ENCODE measurements at regions not wholly inside any gene's neighbourhood (a gene's known extent, or its start where the extent isn't known, plus 50 kb on each side); places are given as distances from the start of the nearest gene placed in this dataset.

GRCh38 chr4:11132478-11132877 lies 296.2 kb downstream of the HS3ST1 start:
- FAIRE-seq, result no peak
- DNase-seq (ENCODE audit: insufficient read length, low spot score), result no peak

GRCh38 chr4:11131491-11131890 lies 297.2 kb downstream of the HS3ST1 start:
- no peak for FAIRE-seq
- no peak for DNase-seq (ENCODE audit: insufficient read length, low spot score)

GRCh38 chr4:11130195-11130970 lies 298.3 kb downstream of the HS3ST1 start:
- FAIRE-seq (no peak), DNase-seq (ENCODE audit: insufficient read length, low spot score) (no peak)

DNA sequence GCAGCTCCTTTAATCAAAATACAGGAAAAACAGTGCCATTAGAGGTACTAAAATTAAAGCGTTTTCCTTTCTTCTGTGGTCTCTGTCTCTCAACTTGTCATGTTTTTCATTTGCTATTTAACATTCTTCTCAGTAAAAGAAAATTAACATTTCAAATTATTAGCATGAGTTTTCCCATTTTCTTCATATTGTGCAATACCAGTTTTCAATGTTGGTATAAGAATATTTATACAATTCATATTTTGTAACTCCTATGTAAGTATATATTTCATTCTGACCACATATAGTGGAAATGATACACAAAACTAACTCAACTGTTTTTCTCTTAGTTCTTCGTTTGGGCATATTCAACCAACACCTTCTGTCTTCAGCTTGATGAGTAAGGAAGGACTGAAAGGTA lies 308.3 kb downstream of the HS3ST1 start:
- no peak for FAIRE-seq
- no peak for DNase-seq (ENCODE audit: insufficient read length, low spot score)

DNA sequence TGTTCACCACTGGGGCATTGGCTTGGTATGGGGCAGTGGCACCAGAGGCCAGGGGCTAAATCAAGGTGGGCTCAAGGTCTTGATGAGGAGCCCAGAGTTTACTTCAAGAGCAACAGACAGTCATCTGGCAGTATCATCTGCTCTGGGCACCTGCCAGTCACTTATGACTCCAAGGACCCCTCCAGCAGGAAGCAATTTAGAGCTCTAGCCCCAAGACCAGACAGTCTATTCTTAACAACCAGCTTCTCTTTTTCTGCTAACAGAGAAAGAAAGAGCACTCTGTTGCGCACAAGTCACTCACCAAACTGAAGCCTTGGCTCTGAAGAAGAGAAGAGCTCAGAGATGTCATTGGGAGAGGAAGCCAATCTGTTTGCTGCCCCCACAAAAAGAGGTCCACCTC lies 309.2 kb downstream of the HS3ST1 start:
- no peak for DNase-seq (ENCODE audit: insufficient read length, low spot score)
- FAIRE-seq, result no peak

DNA sequence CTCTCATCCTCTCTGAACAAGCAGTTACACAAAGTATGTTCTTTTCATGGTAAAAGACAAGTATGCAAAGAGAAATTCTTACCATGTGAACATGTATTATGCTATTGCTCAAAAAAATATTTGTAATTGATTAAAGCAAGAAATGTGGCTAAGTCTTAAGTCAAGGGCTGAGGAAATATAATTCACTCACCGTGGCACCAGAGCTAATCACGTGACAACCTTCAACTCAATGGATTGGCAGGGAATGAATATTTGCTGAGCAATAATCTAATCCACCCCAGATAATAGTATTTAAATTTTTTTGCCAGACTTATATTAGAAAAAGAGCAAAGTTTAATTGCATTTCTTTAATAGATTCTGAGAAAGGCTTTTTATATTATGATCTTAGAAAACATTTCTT lies 310.2 kb downstream of the HS3ST1 start:
- FAIRE-seq, result no peak
- DNase-seq (ENCODE audit: insufficient read length, low spot score), result no peak

- DNase-seq (ENCODE audit: insufficient read length, low spot score), result no peak
- FAIRE-seq, result no peak
These were observed 311.8 kb downstream of the HS3ST1 start for GRCh38 chr4:11116940-11117339.

- no peak for DNase-seq (ENCODE audit: insufficient read length, low spot score)
- no peak for FAIRE-seq
These were observed 316.8 kb downstream of the HS3ST1 start for GRCh38 chr4:11111876-11112275.

DNA sequence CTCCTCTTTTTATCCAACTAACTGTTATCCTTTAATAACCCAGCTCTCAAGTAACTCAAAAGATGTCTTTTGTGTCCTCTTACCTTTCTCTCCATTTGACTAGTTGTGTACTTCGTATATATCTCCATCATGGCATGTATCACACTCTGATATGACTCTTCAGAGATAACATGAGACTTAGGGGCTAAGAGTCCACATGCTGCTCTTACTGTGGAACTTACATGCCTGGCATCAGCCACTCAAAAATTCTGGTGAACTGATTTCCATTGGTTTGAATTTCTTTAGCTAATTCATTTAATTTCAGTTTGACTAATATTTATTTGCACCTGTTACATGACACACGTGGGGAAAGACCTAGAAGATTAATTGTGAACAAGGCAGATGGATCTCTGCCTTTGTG lies 317.3 kb downstream of the HS3ST1 start:
- DNase-seq (ENCODE audit: insufficient read length, low spot score) (no peak), FAIRE-seq (no peak)

DNA sequence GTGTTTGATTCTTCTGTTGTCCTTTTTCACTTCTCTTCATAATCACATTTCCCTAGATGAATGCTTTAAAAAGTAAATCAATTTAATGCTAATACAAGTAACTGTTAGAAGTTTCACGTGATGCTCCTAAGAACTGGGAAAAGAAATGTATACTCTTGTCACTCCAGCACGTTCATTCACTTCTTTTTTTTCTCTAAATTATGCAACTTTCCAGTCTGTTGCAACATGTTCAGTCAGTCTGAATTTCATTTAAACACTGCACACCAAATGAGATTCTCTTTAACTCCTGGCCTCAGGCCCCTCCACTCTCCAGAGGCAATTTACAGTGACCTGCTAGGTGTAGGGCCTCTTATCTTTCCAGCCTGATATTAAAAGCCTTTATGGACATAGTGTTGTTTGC lies 321.9 kb downstream of the HS3ST1 start:
- DNase-seq (ENCODE audit: insufficient read length, low spot score) (no peak), FAIRE-seq (no peak)

GRCh38 chr4:11106190-11106589 lies 322.5 kb downstream of the HS3ST1 start:
- no peak for DNase-seq (ENCODE audit: insufficient read length, low spot score)
- no peak for FAIRE-seq

DNA sequence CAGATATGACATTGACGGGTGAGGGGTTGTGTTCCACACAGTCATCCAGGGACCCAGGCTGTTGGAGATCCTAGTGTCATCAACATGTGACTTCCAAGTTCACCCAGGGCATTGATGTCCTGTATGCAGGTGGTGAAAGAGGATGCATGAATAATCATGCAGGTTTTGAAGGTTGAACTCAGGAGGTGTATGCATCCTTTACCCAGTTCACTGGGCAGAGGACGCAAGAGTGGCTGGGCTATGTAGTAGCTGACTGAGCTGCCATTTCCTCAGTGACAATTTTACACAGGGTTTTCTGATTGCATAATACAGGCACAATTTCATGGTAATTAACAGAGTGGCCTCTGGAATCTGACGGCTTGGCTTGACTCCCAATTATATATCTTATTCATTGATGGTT lies 323.0 kb downstream of the HS3ST1 start:
- no peak for DNase-seq (ENCODE audit: insufficient read length, low spot score)

GRCh38 chr4:11098461-11098860 lies 330.2 kb downstream of the HS3ST1 start:
- FAIRE-seq (peak; percentile 47), DNase-seq (ENCODE audit: insufficient read length, low spot score) (no peak)

More for the DNA sequence above, 323.0 kb downstream of the HS3ST1 start:
- no peak for FAIRE-seq

DNA sequence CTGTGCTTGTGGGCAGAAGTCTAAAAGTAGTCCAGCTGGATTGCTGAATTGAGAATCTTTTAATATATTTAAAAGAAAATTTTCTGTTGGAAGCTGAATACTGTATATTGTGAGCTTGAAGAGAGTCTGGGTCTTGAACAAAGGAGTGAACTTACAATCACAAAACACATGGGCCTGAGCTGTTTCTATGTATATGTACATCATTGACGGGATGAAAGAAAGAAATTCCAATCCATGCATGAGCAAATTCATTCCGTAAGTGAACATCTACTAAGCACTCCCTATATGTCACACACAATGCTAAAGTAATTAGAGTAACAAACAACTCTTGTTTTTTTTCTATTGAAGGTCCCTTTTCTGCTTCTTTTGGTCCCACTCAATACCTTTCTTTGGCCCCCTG lies 331.0 kb downstream of the HS3ST1 start:
- FAIRE-seq (no peak), DNase-seq (ENCODE audit: insufficient read length, low spot score) (no peak)

GRCh38 chr4:11081006-11081405 lies 347.7 kb downstream of the HS3ST1 start:
- FAIRE-seq, result no peak
- DNase-seq (ENCODE audit: insufficient read length, low spot score), result no peak

GRCh38 chr4:11079171-11079570 lies 349.5 kb downstream of the HS3ST1 start:
- FAIRE-seq (no peak), DNase-seq (ENCODE audit: insufficient read length, low spot score) (no peak)

DNA sequence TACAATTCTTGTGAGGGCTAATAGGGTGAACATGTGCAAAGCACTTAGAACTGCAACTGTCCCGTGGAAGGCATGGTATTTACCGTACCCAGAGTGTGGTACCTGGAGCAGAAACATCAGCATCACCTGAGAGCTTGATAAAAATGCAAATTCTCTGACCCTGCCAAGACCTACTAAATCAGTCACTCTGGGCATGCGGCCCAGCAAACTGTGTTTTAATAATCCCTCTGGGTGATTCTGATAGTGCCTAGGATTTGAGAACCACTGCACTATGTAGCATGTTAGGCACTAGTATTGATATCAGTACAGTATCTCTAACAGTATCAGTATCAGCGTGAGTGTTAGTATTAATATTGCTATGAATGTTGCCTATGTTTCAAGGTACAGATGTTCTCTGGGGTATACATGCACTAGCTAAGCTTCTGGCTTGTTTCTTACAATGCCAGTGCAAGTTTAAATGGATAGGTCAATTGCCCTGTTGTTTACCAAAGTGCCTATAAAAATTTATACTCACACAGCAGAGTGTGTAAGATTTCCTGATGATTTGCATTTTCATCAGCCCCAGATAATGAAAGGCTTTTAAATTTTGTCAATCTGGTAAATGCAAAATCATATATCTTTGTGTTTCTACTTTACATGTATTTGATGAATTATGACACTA lies 354.0 kb downstream of the HS3ST1 start:
- FAIRE-seq (no peak), DNase-seq (ENCODE audit: insufficient read length, low spot score) (no peak)

GRCh38 chr4:11073621-11074051 lies 355.1 kb downstream of the HS3ST1 start:
- no peak for FAIRE-seq
- DNase-seq (ENCODE audit: insufficient read length, low spot score), result no peak

DNA sequence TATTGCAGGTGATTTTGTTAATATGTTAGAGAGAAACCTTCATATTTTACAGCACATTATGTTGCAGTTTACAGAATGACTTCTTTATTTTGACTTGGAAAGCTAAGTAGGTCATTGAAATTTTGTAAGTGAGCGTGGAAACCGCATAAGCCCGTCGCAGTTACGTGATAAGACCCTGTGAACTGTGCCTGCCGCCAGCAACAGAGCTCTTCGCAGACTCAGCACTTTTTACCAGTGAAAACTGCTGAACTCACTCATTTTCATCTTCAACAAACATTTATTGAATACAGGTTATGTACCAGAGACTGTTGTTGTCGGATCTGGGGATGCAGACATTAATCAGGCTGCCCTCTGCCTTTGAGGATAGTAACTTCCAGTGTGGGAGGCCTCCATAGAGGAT lies 355.7 kb downstream of the HS3ST1 start:
- FAIRE-seq, result no peak
- DNase-seq (ENCODE audit: insufficient read length, low spot score), result no peak

DNA sequence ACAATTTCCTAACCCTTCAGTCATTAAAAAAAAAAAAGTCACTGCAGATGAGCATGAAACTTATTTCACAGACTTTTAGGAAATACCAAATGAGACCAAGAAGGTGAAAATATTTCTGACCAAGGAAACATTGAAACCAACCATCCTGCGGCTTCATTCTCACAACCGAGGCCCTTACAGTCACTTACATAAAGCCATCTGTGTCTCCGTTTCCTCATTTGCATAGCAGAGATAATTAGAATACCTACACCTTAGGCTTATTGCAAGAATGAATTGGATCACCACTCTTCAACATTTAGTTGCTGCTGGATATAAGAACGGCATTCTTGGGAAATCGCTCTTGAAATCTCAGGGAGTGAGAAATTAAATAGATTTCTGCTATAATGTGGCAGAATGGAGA lies 356.2 kb downstream of the HS3ST1 start:
- DNase-seq (ENCODE audit: insufficient read length, low spot score) (no peak), FAIRE-seq (no peak)

- FAIRE-seq, result no peak
- DNase-seq (ENCODE audit: insufficient read length, low spot score), result no peak
These were observed 357.9 kb downstream of the HS3ST1 start for GRCh38 chr4:11070813-11071212.

DNA sequence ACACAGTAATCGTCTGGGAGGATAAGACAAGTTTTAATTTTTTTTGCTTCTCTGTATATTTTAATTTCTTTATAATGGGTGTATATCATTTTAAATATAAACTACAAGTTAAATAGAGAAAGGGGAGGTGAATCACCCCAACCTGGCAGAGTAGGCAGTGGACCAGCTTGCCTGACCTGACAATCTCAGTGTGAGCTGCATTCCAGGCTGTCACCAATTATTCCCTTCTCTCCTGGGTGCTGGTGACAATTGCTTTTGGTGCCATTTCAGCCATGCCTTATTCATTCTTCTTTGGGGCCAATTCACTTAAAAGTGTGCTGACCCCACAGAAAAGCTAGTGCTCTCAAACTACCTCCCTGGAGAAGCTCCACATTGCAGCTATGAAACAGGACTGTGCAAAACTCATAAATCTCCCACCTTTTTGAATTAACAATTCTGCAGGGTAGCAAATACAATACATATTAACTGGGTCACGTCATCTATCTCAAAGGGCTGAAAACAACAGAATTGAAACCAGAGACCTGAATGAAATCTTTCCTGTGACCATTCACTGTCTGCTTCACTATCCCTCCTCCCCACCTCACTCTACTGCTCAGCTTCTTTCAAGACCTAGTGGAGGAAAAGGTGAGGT lies 359.0 kb downstream of the HS3ST1 start:
- no peak for DNase-seq (ENCODE audit: insufficient read length, low spot score)
- FAIRE-seq, result no peak

Data from GM19239 (cell line).